NCI-H345 treated with DMSO at 0.1 percent for 48 hours (cell line): ENCODE measurements at regions not wholly inside any gene's neighbourhood (a gene's known extent, or its start where the extent isn't known, plus 50 kb on each side); places are given as distances from the start of the nearest gene placed in this dataset.
"Not testable (repeated sequence)": the region's sequence is repeated elsewhere in the genome, so short reads cannot be mapped to it uniquely, and the experiment has no call there.

Experiments
- DNase-seq: peaks from one replicate; lab custom pipeline; 2025; ENCODE audit not compliant: unreplicated experiment; lab: John Stamatoyannopoulos, UW

DNA sequence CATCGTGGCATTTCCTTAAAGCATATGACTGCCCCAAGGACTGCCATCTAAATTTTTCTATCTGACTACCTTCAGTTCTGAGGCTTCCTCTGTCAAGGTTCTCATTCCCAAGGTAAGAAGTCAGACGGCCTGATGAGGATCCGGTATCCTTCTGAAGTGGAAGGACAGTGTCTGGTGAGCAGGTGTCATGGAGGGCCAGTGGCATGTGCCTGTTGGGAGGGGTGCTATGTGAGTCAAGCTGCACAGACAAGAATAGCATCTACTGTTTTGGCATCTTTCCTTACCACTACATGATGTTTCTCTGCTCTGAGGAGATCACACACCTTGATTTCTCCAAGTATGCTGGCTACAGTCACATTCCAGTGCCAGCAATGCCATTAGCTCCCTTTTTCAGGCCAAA, 99.6 kb upstream of the RGS1 start:
- no peak for DNase-seq

DNA sequence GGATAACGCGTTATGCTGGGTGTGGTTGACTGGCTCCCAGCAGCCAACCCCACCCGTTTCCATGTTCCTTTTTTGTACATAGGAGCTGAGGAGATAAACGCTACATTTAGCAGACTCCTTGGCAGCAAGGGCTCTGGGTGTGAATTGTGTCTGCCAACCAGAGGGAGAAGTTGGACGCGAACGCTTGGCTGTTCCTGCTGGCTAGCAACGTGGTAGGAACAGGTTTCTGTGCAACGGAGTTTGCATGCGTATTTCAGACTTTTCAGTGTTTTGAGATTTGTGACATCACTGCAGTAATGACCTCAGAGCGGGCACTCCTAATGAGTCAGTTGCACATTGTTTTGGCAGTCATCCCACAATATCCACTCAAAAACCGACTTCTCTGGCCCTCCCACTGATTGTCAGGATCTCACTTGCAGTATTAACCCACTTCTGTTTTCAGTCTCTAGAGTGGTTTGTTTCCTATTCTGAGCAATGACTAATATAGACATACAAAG, 98.7 kb upstream of the RGS1 start:
- DNase-seq = no peak

DNA sequence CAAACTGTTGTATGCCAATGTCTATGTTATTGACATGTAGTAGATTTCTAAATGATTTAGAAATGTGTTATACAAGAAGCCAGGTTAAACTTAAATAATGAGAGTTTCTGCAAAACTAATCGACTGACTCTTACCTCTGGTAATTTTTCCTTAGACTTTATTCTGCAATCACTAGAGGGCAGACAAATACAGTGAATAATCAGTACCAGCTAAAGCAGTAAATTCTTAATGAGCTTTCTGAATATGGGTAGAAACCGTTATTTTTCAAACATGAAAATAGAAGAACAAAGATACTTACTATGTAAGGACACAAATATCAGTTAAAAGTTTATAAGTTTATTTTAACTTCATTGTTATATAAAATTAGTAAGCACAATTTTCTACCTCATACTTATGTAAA, 97.9 kb upstream of the RGS1 start:
- DNase-seq = peak; percentile 7

DNA sequence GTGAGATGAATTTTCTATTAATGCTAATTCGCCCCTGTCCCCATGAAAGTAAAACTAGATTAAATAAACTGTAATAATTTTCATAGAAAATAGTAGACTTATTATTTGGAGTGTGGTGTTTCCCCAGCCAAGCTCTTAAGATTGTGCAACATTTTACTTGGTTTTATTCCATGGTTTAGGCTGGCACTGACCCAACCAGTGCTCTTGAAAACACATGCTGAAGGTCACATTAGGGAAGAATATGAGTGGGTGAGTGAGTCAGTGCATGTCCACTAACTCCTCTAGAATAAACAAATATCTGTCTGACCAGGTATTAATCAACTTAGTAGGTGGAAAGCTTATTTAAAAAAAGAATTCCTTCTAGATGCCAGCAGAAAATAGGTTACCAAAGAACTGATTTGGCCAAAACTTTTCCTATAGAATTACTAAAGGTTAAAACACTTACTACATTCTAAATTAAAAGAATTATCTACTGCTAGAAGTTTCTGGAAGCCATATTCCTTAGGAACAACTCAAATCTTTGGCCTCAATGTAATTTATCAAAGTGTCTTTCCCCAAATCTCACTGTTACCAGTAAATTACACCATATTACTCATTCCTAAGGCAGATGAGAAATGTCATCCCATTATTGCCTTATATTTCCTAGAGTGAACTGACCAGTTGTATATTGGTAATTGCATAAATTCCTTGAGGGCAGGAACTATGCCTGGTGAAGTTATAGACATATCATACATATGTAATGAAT, 89.7 kb upstream of the RGS1 start:
- DNase-seq = no peak

DNA sequence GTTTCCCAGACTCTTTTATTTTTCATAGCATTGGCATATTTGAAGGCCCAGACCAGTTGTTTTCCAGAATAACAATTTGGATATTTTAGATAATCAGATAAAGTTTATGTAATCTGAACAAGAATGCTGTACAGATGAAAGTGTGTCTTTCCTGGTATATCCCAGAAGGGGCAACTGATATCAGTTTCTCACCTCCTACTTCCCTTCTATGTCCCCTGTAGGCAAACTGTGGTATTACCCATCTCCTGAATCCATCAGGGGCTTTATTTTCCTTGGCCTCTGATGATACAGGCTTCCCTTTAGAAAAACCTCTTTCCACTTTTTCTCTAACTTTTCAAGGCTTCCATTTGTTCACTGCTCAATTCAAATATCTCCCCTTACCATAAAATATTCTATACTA, 87.5 kb upstream of the RGS1 start:
- DNase-seq = no peak

DNA sequence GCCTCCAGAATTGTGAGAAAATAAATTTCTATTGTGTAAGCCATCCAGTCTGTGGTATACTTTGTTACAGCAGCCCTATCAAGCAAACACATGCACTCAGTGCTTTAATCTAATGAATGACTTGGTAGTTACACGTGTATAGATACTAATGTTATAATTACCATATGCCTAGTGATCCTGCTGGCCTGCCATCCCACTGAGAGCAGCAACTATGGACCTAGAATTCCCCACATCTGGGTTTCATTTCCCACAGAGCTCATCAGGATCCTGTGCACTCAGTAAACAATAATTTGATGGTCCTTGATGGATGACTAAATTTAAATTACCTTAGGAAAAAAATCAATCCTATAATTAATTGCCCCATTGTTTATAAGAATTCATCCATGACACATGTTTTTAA, 86.5 kb upstream of the RGS1 start:
- no peak for DNase-seq

DNA sequence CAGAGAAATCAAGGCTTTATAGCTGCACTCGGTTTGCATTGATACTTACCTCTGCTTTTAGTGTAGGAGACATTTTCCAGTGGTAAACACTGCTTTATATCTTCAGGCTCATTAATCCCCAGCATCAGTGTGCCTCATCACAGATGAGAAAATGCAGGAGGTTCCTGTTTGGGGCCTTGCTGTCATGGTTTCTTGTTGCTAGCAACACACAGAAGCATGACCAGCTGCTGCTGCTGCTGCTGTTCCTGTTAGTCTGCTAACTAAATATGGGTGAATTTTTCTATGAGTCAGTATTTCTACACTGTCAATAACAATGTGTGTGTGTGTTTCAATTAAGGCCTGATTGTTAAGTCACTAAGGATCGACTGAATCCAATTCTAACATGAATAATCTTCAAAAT, 85.8 kb upstream of the RGS1 start:
- peak; percentile 9 for DNase-seq

DNA sequence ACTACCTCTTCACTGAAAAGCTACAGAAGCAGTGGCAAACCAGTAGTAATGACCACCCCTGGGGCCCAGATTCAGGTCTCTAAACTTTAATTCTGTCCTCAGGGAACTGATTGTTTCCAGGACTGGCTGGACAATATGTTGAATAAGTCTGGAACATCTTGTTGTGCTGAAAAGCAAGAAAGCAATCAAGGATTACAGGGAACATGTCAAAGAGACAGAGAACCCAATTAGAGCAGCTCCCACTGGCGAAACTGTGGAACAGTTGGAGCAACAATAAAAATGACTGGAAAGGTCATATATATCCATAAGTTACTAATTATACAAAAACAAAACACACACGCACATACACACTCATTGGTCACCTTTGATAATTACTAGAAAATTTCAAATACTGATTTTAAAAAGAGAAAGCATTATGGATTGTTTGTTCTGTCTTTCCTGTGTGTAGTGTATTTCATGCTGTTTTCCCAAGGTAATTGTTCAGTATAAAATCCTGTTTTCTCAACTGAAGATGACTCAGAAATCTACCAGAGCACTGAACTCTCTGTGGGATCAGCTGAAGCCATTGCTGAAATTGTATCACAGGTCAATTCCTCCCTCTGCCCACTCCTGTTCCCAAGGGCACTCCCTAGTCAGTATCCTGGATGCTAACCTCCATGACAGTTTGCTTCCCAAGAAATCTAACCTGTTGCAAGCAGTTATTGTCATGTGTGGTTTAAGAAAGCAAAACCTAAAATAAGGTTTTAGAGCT, 83.6 kb upstream of the RGS1 start:
- no peak for DNase-seq

DNA sequence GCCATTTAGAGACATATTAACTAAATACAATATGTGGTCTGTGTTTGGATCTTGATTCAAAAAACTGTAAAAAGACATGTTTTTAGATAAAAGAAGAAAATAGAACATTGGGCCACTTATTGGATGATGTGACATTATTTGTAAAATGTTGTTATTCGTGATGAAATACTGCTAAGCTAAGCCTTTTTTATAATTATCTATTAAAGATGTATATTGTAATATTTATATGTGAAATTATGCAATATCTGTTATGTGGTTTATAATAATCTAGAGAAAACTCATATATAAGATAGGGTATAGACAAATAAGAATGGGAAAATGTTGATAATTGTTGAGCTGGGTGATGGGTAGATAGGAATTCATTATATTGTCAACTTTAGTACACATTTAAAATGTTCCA, 82.0 kb upstream of the RGS1 start:
- no peak for DNase-seq

DNA sequence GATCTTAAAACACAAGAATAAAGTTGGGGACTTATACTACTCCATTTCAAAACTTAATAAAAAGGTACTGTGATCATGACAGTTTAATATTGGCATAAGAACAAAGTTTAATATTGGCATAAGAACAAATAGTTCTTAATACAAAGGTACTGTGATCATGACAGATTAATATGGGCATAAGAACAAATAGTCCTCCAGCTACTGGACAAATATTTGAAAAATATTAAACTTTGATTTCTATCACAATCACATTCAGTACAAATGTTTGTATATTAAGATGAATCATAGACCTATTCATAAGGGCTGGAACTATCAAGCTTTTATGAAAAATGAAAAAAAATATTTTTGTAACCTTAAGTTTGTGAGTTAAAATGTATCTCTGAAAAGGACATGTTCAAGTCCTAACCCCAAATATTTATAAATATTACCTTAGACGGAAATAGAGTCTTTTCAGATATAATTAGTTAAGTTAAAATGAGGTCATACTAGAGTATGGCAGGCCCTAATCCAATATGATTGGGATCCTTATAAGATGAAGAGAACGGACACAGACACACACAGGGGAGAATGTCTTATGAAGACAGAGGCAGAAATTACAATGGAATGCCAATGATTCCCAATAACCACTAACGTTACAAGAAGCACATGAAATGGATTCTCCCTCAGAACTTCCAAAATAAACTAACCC, 79.1 kb upstream of the RGS1 start:
- no peak for DNase-seq

DNA sequence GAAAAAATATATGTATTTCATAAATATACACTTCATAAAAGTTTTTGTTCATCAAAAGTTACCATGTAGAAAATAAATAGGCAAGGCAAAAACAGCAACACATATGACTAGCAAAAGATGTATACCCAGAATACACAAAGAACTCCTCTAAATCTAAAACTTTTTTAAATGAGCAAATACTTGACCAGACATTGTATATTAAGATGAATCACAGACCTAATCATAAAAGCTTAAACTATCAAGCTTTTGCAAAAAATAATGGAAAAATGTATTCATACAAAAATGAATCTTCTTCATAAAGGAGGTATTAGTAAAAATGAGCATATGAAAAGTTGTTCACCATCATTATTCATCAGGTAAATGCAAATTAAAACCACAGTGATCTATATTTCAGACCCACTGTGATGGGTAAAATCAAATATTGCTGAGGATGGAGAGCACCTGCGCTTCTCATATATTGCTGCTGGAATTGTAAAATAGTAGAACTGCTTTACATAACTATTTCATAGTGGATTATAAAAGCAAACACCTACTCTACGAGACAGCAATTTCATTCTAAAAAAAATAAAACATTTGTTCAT, 78.3 kb upstream of the RGS1 start:
- no peak for DNase-seq

DNA sequence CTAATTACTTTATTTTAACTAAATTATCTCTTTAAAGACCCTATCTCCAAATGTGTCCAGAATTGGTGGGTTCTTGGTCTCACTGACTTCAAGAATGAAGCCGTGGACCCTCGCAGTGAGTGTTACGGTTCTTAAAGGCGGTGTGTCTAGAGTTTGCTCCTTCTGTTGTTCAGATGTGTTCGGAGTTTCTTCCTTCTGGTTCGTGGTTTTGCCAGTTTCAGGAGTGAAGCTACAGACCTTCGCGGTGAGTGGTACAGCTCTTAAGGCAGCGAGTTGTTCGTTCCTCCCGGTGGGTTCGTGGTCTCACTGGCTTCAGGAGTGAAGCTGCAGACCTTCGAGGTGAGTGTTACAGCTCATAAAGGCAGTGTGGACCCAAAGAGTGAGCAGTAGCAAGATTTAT, 77.5 kb upstream of the RGS1 start:
- not testable (repeated sequence) for DNase-seq

DNA sequence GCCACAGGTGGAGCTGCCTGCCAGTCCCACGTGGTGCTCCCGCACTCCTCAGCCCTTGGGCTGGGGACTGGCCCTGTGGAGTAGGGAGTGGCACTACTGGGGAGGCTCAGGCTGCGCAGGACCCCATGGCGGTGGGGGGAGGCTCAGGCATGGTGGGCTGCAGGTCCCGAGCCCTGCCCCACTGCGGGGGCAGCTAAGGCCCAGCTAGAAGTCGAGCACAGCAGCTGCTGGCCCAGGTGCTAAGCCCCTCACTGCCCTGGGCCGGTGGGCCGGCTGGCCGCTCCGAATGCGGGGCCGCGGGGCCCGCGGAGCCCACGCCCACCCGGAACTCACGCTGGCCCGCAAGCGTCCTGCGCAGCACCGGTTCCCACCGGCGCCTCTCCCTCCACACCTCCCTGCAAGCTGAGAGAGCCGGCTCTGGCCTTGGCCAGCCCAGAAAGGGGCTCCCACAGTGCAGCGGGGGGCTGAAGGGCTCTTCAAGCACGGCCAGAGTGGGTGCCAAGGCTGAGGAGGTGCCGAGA, 76.5 kb upstream of the RGS1 start:
- DNase-seq = not testable (repeated sequence)

DNA sequence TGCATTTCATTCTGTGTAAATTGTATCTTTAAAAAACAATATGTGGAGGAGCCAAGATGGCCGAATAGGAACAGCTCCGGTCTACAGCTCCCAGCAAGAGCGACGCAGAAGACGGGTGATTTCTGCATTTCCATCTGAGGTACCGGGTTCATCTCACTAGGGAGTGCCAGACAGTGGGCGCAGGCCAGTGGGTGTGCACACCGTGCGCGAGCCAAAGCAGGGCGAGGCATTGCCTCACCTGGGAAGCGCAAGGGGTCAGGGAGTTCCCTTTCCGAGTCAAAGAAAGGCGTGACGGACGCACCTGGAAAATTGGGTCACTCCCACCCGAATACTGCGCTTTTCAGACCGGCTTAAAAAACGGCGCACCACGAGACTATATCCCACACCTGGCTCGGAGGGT, 75.0 kb upstream of the RGS1 start:
- not testable (repeated sequence) for DNase-seq

DNA sequence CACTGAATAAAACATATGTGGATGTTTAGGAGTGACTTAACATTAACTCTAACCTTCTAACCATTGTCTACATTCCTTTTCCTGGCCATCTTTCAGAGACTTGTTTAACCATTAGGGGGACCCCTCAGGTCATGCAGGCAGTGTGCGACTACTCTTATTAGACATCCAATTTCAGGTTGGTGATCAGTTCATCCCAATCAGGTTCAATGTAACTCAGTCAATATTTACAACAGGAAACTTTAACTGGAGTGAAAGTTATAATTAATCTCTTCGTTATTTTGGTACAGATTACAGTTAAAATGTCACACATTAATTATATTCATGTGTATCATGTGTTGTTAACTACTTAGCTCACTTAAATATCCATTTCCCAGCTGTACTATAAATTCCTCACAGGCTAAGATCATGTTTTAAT, 68.8 kb upstream of the RGS1 start:
- no peak for DNase-seq

DNA sequence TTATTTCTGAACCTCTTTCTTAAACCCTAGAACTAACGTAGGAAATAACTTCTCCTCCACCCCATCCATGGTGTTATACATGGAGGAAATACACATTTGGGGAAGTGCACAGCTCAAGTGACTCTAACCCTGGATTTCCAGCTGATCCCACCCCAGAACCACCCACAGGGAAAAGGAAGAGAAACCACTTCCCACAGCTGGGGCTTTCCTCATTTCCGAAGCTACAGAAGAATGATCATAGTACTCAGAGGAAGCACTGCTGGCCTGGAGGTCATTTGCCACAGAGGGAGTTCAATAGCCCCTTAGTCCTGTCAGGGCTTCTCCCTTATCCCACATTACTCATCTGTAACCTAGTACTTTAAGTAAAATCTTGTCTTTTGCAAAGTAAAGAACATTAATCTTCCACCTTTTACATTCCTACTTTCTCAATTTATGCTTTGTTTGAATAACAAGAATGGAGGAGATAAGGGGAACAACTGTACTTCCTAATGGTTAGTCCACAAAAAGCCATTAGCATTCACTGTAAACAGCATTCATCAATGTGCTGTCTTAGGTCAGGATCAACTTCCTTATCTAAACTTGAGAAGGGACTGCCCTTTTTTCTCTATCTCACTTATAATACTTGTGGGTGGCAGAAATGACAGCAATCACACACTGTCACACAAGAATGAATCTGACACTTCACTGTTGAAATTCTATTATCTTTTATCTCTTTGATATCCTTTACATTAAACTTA, 63.0 kb upstream of the RGS1 start:
- no peak for DNase-seq

DNA sequence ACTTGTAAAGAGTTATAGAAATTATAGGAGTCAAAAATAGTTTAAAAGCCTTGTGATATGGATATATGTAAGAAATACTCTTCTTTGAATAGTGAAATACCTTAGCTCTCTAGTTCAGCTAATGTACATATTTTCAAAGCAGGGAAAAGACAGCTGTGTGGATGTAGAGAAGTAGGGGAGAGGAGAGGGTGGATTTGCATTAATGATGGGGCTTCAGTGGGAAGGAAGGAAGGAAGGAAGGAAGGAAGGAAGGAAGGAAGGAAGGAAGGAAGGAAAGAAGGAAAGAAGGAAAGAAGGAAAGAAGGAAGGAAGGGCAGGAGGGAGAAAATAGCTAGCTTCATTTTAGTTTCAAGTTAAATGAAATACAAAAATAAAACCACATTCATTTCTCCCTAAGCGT, 62.4 kb upstream of the RGS1 start:
- no peak for DNase-seq

DNA sequence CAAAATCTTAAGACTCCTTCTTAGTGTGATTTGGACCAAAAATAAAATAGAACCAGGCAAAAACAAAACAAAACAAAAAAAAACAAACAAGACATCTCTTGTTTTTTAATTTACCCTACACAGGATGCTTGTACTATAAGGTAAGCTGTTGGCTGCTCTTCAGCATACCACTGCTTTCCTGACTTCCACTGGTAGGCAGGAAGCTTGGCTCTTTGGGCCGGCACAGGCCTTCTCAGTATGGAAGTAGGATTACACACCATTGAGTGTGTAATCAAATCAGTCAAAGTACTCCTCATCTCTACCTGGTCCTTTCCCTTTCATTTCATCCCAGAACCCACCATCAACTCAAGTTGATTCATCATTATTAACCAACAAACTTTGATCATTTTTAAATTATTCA, 61.9 kb upstream of the RGS1 start:
- DNase-seq = no peak

DNA sequence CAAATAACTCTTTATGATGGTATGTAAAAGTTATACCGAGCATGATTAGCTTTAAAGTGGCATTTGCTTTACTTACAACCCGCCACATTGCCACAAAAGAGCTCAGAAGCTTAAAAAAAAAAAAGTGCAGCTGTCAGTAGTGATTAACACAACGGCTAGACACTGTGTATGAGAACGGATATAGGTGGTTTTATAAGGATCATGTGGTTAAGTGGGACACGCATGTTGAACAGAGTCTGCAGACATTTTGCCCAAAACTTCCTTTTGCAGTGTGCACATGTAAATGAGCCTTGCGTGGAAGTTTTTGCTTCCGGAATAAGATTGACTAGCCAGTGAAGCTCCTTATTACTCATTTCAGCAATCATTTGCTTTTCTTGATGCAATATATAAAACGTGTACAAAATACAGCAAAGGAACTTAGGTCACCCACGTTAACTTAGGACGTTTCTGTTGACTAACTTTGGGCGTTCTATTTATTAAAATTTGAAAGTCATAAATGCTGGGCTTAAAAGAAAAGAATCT, 58.7 kb upstream of the RGS1 start:
- no peak for DNase-seq

DNA sequence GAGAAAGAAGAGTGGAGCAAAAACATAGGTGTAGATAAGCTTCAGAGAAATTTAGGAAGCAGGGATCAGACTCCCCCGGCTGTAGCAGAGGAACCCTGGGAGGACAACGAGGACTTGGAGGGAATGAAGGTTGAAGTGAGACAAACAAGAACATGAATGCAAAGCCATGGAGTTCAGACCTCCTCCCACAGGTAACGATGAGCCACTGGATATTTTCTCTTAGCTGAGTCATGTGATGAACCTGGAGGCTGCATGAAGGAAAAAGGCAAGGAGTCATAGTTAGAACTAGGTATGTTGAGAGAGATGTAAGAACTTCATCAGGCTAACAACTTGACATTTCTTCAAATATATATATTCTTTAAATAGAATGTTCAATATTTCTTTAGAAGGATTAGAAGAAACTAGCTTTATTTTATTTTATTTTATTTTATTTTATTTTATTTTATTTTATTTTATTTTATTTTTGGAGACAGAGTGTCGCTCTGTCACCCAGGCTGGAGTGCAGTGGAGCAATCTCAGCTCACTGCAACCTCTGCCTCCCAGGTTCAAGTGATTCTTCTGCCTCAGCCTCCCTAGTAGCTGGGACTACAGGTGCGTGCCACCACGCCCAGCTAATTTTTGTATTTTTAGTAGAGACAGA, 57.7 kb upstream of the RGS1 start:
- not testable (repeated sequence) for DNase-seq
